ENCODE measurements at regions not wholly inside any gene's neighbourhood (a gene's known extent, or its start where the extent isn't known, plus 50 kb on each side); places are given as distances from the start of the nearest gene placed in this dataset.

- TF ChIP-seq CTCF (conservative IDR thresholded peaks at IDR 0.05; ENCODE audit: low read depth, low read length): no peak
- no peak for DNase-seq (ENCODE audit: low read depth)
- H3K4me3 ChIP-seq (ENCODE audit: low read depth, low read length): no peak overlapping the region
These were observed 136.3 kb downstream of the TFAP2C start for GRCh38 chr20:56765172-56766073.

GRCh38 chr20:56766528-56766927, 137.4 kb downstream of the TFAP2C start:
- no peak overlapping the region for H3K4me3 ChIP-seq (ENCODE audit: low read depth, low read length)
- TF ChIP-seq CTCF (conservative IDR thresholded peaks at IDR 0.05; ENCODE audit: low read depth, low read length): no peak
- DNase-seq (ENCODE audit: low read depth): no peak

GRCh38 chr20:56769921-56770600, 141.0 kb downstream of the TFAP2C start:
- no peak for TF ChIP-seq CTCF (conservative IDR thresholded peaks at IDR 0.05; ENCODE audit: low read depth, low read length)
- DNase-seq (ENCODE audit: low read depth): no peak
- H3K4me3 ChIP-seq (ENCODE audit: low read depth, low read length): no peak overlapping the region

- no peak for DNase-seq (ENCODE audit: low read depth)
- no peak overlapping the region for H3K4me3 ChIP-seq (ENCODE audit: low read depth, low read length)
- TF ChIP-seq CTCF (conservative IDR thresholded peaks at IDR 0.05; ENCODE audit: low read depth, low read length): no peak
These were observed 144.6 kb downstream of the TFAP2C start for GRCh38 chr20:56773749-56774148.

GRCh38 chr20:56774873-56775272, 145.8 kb downstream of the TFAP2C start:
- DNase-seq (ENCODE audit: low read depth): no peak
- H3K4me3 ChIP-seq (ENCODE audit: low read depth, low read length): no peak overlapping the region
- TF ChIP-seq CTCF (conservative IDR thresholded peaks at IDR 0.05; ENCODE audit: low read depth, low read length): no peak

- H3K4me3 ChIP-seq (ENCODE audit: low read depth, low read length): no peak overlapping the region
- TF ChIP-seq CTCF (conservative IDR thresholded peaks at IDR 0.05; ENCODE audit: low read depth, low read length): no peak
- no peak for DNase-seq (ENCODE audit: low read depth)
These were observed 147.2 kb downstream of the TFAP2C start for GRCh38 chr20:56776345-56776744.

Measured in choroid plexus epithelial cell (primary cell).